ENCODE measurements at regions not wholly inside any gene's neighbourhood (a gene's known extent, or its start where the extent isn't known, plus 50 kb on each side); places are given as distances from the start of the nearest gene placed in this dataset.

DNA sequence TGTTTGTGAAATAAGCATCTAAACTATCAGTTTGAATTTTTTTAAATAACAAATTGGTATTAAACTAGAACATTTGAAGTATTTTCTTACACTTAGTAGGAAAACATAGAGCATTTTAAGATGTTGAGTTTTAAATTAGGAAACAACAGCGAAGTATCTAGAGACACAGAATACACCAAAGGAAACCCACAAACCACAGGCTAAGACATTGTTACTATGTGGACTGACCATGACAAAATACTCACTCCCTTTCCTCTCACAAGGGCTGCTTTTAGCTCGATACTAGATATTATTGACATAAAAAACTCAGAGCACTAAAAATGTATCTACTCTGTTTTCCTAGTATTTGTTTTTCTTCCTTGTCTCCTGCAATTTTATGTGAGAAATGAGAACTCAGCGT is 266.0 kb upstream of the CITED2 start:
- H3K4me3 Mint-ChIP-seq, result no peak overlapping the region
- H3K9me3 Mint-ChIP-seq, result no peaks in the 10 kb centered on the region
- peaks cover 4% of the 10 kb centered on the region for H3K4me1 Mint-ChIP-seq
- no peaks in the 10 kb centered on the region for H3K36me3 Mint-ChIP-seq
- no peak overlapping the region for H3K27ac Mint-ChIP-seq
- no peak for DNase-seq
- peaks cover 22% of the 10 kb centered on the region for H3K27me3 Mint-ChIP-seq

DNA sequence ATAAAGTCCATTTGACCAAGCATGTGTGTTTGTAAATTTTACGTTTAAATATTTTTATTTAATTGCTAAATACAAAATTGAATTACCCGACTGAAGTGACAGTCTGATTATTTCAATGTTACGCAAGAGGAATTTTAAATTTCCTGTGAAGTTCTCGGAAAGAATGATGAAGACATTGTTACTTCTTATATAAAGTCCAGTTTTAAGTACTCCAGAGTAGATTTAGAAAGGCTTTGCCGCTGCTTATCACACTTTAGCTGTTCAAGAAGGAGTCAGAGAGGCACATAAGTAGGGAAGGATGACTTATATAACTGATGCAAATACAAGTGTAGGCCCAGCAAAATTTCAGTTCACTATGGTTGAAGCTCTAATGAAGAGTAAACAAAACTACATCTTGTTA is 265.1 kb upstream of the CITED2 start:
- Mint-ChIP-seq H3K4me3 (no peak overlapping the region), H3K9me3 (no peaks in the 10 kb centered on the region), H3K27ac (no peak overlapping the region), H3K36me3 (no peaks in the 10 kb centered on the region), H3K4me1 (peaks cover 4% of the 10 kb centered on the region), H3K27me3 (peaks cover 28% of the 10 kb centered on the region)
- DNase-seq, result no peak

DNA sequence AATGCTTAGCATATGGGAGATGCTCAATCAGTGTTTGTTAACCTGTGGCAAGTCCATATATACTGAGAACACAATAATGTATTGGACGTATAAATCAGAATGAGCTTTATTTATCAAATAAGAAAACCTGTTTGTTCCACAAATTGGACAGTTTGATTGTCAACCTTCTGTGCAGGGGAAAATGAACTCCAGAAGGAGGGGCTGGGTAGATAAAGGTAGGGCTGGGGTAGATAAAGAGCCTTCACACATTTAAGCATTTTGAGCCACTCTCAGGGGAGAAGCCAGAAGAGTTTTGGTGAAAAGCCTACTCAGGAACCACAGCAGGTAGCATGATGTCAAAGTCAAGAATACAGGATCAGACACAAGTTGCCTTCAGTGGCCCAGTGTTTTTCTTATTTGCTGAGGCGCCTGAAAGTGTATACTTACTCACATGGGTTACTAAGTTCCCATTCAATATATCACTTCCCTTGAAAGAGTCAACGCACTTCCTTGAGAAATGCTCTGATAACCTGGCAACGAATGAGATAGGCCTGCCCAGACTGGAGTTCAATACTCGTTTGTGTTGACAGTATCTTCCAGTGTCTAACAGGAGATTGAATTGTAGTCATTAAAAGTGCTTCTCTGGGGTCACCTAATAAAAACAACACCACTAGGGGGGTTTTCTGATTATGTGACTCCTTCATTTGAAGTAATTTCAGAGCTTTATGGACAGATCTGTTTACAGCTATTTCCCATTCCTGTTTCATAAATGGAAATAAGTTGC is 263.9 kb upstream of the CITED2 start:
- H3K27me3 Mint-ChIP-seq, result peaks cover 29% of the 10 kb centered on the region
- H3K36me3 Mint-ChIP-seq, result no peaks in the 10 kb centered on the region
- DNase-seq, result no peak
- H3K27ac Mint-ChIP-seq, result no peak overlapping the region
- no peak overlapping the region for H3K4me3 Mint-ChIP-seq
- H3K9me3 Mint-ChIP-seq, result no peaks in the 10 kb centered on the region
- peaks cover 4% of the 10 kb centered on the region for H3K4me1 Mint-ChIP-seq

DNA sequence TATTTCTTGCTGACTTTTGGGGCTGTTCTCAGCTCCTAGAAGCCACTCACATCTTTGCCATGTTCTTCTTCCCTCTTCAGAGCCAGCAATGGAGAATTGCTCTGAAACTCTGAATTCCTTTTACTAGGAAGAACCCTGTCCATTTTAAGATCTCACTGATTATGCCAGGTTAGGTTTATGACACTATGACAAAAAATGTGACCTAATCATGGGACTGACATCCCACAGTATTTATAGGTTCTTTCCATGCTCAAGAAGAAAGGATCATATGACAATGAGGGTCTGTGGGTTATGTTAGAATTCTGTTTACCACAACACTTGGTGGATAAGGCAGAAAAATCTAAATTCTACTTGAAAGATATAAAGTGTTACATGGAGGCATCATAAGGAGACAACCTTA is 263.3 kb upstream of the CITED2 start:
- peaks cover 4% of the 10 kb centered on the region for H3K4me1 Mint-ChIP-seq
- H3K9me3 Mint-ChIP-seq, result no peaks in the 10 kb centered on the region
- no peak overlapping the region for H3K27ac Mint-ChIP-seq
- no peaks in the 10 kb centered on the region for H3K36me3 Mint-ChIP-seq
- H3K27me3 Mint-ChIP-seq, result peaks cover 35% of the 10 kb centered on the region
- no peak overlapping the region for H3K4me3 Mint-ChIP-seq
- no peak for DNase-seq

DNA sequence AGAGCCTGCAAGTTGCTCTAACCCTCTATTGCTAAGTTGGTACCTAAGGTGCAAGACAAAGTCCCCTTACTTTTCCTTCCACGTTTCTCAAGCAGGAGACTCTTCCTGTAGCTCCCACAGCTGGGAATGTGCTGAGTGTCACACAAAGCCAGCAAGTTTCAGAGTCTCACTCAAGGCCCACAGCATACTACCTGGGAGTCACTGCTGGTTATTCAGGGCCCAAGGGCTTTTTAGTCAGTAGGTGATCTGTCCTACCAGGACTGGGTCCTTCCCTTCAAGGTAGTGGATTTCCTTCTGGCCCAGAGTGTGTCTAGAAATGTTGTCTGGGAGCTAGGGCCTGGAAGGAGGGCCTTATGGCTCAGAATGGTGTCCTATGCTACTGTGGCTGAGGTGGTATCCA is 261.9 kb upstream of the CITED2 start:
- DNase-seq, result no peak
- peaks cover 40% of the 10 kb centered on the region for H3K27me3 Mint-ChIP-seq
- no peaks in the 10 kb centered on the region for H3K9me3 Mint-ChIP-seq
- no peak overlapping the region for H3K4me3 Mint-ChIP-seq
- no peaks in the 10 kb centered on the region for H3K36me3 Mint-ChIP-seq
- H3K4me1 Mint-ChIP-seq, result peaks cover 4% of the 10 kb centered on the region
- H3K27ac Mint-ChIP-seq, result no peak overlapping the region

DNA sequence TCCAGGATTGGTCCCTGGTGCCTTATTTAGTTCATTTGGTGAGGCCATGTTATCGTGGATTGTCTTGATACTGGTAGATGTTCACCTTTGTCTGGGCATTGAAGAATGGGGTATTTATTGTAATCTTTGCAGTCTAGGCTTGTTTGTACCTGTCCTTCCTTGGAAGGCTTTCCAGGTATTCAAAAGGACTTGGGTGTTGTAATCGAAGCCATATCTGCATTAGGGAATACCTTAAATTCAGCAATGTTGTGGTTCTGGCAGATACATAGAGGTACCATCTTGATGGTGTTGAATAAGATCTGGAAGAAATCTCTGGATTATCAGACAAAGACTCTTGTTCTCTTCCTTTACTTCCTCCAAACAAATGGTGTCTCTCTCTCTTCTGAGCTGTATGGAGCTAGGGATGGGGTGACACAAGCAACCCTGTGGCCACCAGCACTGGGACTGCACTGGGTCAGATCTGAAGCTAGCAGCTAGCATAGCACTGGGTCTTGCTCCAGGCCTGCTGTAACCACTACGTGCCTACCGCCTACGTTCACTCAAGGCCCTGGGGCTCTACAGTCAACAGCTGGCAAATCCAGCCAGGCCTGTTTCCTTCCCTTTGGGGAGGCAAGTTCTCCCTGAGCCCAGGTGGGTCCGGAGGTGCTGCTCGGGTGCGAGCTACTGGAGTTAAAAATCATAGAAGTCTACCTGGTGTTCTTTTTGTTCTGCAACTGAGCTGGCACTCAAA is 261.1 kb upstream of the CITED2 start:
- Mint-ChIP-seq H3K9me3 (no peaks in the 10 kb centered on the region), H3K36me3 (no peaks in the 10 kb centered on the region), H3K4me1 (peaks cover 2% of the 10 kb centered on the region), H3K4me3 (no peak overlapping the region), H3K27me3 (peaks cover 40% of the 10 kb centered on the region), H3K27ac (no peak overlapping the region)
- DNase-seq, result no peak

DNA sequence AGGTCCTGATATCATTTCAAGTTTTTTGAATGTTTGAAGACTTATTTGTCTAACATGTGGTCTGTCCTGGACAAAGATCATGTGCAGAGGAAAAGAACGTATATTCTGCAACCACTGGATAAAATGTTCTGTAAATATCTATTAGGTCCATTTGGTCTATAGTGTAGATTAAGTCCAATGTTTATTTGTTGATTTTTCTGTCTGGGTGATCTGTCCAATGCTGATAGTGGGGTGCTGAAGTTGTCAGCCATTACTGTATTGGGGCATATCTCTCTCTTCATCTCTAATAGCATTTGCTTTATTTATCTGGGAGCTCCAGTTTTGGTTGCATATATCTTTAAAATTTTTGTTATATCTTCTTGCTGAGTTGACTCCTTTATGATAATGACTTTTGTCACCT is 258.4 kb upstream of the CITED2 start:
- H3K36me3 Mint-ChIP-seq, result no peaks in the 10 kb centered on the region
- H3K9me3 Mint-ChIP-seq, result no peaks in the 10 kb centered on the region
- H3K27ac Mint-ChIP-seq, result no peak overlapping the region
- no peak overlapping the region for H3K4me3 Mint-ChIP-seq
- peaks cover 42% of the 10 kb centered on the region for H3K27me3 Mint-ChIP-seq
- DNase-seq, result no peak
- no peaks in the 10 kb centered on the region for H3K4me1 Mint-ChIP-seq

DNA sequence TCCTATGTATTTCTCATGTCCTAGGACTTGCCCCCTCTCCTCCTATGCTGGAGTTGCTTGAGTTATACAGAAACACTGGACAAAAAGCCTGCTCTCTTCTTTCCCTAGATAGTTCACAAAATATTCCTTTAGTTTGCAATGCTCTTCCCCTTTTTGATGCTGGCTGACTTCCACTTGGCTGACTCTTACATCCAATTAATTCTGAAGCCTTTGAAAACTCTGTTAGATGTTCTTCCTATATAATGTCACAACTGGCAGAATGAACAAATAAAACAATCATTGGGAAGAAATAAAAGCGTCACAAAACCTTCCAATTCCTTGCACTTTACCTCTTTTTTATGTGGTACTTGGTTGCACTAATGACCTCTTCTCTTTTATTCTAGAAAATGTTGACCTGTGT is 253.8 kb upstream of the CITED2 start:
- Mint-ChIP-seq H3K36me3 (no peaks in the 10 kb centered on the region), H3K4me3 (no peak overlapping the region), H3K9me3 (no peaks in the 10 kb centered on the region), H3K4me1 (no peaks in the 10 kb centered on the region), H3K27me3 (peaks cover 21% of the 10 kb centered on the region), H3K27ac (no peak overlapping the region)
- DNase-seq, result no peak

DNA sequence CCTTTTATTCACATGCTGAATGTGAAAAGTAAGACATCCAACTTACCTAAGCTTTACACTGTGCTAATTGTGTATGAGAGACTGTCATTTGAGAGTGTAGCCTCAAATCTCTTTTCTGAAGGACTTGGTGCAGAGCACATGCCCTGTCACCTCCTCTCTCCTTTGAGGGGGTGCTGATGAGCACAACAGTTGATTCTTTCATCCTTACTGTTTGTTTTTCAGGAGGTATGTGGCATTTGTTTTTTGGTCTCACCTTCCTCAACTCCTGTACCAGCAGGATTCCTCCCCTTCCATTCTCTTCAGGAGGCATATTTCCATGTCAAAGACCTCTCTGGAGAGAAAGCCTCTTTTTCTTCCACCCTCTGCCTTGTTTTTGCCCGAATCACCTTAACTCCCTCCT is 252.6 kb upstream of the CITED2 start:
- H3K4me3 Mint-ChIP-seq, result no peak overlapping the region
- H3K27me3 Mint-ChIP-seq, result peaks cover 11% of the 10 kb centered on the region
- no peak for DNase-seq
- H3K36me3 Mint-ChIP-seq, result no peaks in the 10 kb centered on the region
- no peak overlapping the region for H3K27ac Mint-ChIP-seq
- no peaks in the 10 kb centered on the region for H3K4me1 Mint-ChIP-seq
- H3K9me3 Mint-ChIP-seq, result no peaks in the 10 kb centered on the region

DNA sequence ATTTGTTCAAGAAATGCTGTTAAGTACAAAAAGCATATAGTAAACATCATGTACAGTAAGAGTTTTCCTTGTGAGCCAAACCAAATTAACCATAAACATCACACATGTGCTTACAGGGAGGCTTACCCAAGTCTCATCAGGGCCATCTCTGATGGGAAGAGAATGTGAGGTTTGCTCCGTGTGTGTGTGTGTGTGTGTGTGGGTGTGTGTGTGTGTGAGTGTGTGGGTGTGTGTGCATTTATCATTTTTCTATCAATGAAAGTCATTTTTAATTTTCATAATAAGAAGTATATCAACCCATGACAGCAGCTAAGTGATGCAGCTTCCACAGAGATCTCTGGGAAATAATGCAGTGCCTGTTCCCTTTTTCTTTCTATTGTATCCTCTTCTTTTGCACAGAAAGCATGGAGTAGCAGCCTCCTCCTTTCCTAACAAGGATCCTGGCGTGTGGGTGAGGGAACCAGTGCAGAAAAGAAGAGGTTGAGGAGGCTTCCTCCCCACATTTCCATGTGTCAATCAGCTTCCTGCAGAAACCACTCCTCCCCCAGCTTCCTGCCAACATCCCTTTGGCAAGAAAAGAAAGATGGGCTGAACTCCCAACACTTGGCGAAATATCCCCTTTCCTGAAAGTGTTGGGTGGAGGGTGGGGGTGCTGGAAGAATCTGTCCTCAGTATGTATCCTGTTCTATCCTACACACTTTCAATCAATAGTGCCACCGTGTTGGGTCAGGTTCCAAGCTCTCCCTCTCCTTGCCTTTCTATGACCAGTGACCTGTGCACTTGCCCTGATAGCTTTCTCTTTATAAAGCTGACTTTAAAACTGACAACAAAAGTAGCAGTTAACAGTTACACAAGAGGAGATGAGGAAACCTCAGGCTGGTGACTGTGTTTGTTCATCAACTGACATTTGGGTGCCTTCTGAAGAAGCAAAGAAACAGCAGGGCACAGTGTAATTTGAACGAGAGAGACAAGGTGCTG is 251.8 kb upstream of the CITED2 start:
- Mint-ChIP-seq H3K27ac (no peak overlapping the region), H3K27me3 (peaks cover 14% of the 10 kb centered on the region), H3K9me3 (no peaks in the 10 kb centered on the region), H3K36me3 (no peaks in the 10 kb centered on the region), H3K4me3 (no peak overlapping the region), H3K4me1 (no peaks in the 10 kb centered on the region)
- no peak for DNase-seq

DNA sequence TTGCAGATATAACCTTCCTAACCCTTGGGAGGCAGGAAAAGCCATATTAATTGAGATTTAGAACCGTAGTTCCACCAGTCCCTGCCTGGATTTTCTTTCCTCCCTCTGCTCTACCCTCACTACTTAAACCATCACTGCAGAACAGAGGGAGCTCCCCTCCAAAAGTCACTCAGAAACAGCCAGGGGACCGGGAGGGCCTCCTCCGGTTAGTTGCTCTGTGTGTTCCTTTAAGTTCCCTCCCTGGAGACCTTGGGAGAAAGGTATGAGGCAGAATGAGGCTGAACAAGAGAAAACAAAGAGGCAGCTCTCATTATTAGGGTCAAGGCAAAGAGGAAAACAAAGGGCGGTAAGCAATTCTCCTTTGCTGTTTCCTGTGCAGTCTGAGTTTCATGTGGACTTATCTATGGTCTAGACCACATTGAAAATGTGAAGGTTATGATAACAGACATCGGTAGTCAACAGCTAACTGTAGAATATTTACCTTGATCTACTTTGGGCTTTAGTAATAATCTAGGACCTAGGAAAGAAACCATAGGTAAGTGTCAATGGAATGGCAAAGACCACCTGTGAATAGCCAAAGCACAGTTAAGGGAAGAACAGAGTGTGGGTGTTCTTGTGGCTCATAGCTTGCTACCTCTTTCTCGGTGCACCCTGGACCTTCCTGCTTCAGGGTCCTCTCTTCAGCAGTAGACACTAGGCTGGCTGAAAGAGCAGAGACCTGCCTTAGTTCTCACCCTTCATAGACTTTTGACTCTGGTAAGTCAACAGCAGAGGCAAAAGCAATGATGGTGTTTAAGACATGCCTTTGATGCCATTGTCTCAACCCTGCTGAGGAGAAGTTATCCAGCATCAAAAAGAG is 250.9 kb upstream of the CITED2 start:
- Mint-ChIP-seq H3K4me1 (no peaks in the 10 kb centered on the region), H3K27ac (no peak overlapping the region), H3K4me3 (no peak overlapping the region), H3K27me3 (peaks cover 10% of the 10 kb centered on the region), H3K36me3 (no peaks in the 10 kb centered on the region), H3K9me3 (no peaks in the 10 kb centered on the region)
- DNase-seq, result no peak

DNA sequence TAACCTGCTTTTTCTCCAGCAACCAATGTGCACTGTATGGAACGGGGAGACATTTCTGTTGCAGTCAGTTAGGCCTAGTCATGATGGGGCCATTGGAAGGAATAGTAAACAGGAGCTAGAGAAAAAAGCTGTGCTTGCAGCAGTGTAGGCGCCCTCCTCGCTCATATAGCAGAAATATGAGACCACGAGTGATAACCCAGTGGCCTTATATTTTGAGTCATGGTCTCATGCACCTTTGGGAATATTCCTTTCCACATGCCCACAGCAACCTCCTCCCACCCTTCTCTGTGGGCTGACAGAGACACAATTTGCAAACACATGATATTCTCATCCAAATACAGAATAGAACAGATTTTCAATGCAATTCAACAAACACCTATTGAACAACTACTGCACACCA is 248.9 kb upstream of the CITED2 start:
- DNase-seq, result no peak
- peaks cover 15% of the 10 kb centered on the region for H3K27me3 Mint-ChIP-seq
- H3K36me3 Mint-ChIP-seq, result no peaks in the 10 kb centered on the region
- no peak overlapping the region for H3K27ac Mint-ChIP-seq
- H3K9me3 Mint-ChIP-seq, result no peaks in the 10 kb centered on the region
- H3K4me3 Mint-ChIP-seq, result no peak overlapping the region
- H3K4me1 Mint-ChIP-seq, result no peaks in the 10 kb centered on the region

DNA sequence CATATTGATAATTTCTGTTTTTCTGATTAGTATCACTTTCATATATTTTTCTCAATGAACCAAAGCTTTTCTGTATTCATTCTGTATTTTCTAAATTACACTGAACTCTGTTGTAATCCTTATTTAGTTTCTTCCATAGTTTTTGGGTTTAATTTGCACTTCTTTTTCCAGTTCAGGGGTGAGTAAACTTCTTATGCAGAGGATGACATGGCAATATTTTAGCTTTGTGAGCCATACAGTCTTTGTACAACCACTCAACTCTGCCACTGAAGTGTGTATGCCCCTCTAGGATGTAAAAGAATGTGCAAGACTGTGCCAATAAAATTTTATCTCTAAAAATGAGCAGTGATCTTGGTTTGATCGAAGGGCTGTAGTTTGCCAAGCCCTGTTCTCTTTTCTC is 239.0 kb upstream of the CITED2 start:
- DNase-seq, result no peak
- no peak overlapping the region for H3K4me3 Mint-ChIP-seq
- H3K27ac Mint-ChIP-seq, result no peak overlapping the region
- H3K36me3 Mint-ChIP-seq, result no peaks in the 10 kb centered on the region
- peaks cover 11% of the 10 kb centered on the region for H3K27me3 Mint-ChIP-seq
- no peaks in the 10 kb centered on the region for H3K9me3 Mint-ChIP-seq
- no peaks in the 10 kb centered on the region for H3K4me1 Mint-ChIP-seq

DNA sequence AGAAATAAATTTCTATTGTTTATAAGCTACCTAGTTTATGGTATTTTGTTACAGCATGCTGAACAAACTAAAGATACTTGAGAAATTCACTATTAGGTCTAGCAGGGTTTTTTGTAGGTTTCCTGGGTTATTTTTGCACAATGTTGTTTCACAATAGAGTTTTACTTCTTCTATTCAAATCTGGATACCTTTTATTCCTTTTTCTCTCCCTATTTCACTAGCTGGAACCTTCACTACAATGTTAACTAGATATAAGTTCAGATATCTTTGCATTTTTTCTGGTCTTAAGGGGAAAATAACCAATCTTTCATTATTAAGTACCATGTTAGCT is 237.7 kb upstream of the CITED2 start:
- no peak overlapping the region for H3K27ac Mint-ChIP-seq
- H3K36me3 Mint-ChIP-seq, result no peaks in the 10 kb centered on the region
- H3K4me1 Mint-ChIP-seq, result no peaks in the 10 kb centered on the region
- no peak overlapping the region for H3K4me3 Mint-ChIP-seq
- H3K9me3 Mint-ChIP-seq, result no peaks in the 10 kb centered on the region
- peaks cover 3% of the 10 kb centered on the region for H3K27me3 Mint-ChIP-seq
- DNase-seq, result no peak
